ENCODE measurements at regions not wholly inside any gene's neighbourhood (a gene's known extent, or its start where the extent isn't known, plus 50 kb on each side); places are given as distances from the start of the nearest gene placed in this dataset.
"Not testable (repeated sequence)": the region's sequence is repeated elsewhere in the genome, so short reads cannot be mapped to it uniquely, and the experiment has no call there.

GRCh38 chr20:56765172-56766073 is 136.3 kb downstream of the TFAP2C start:
- in situ Hi-C loops (cut with HindIII; ENCODE audit: low sequenced_read_pairs), result no loop called here

GRCh38 chr20:56766528-56766927 is 137.4 kb downstream of the TFAP2C start:
- in situ Hi-C loops (cut with HindIII; ENCODE audit: low sequenced_read_pairs), result no loop called here

- in situ Hi-C loops (cut with HindIII; ENCODE audit: low sequenced_read_pairs), result no loop called here
Measured at GRCh38 chr20:56769921-56770600, 141.0 kb downstream of the TFAP2C start.

DNA sequence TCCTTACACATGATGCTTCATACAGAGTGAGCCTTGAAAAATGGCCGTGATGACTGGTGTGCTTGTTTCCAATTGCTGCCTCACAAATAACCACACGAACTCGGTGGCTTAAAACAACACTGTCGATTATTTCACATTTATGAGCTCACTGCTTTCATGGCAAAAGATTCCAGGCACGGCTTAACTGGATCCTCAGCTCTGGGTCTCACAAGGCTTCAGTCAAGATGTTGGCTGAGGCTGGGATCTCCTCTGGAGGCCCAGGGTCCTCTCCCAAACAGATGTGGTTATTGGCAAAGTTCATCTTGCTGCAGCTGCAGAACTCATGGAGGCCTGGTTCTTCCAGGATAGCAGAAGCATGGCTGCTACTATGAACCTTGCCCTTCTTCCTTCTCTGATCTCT is 144.6 kb downstream of the TFAP2C start:
- in situ Hi-C loops (cut with HindIII; ENCODE audit: low sequenced_read_pairs), result no loop called here

DNA sequence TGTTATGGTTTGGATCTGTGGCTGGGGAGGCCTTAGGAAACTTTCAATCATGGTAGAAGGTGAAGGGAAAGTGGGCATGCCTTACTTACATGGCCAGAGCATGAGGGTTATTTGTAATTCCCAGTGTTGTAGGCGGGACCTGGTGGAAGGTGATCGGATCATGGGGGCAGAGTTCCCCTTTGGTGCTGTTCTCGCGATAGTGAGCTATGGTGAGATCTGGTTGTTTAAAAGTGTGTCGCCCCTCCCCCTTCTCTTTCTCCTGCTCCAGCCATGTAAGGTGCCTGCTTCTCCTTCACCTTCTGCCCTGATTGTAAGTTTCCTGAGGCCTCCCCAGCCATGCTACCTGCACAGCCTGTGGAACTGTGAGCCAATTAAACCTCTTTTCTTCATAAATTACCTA is 145.8 kb downstream of the TFAP2C start:
- in situ Hi-C loops (cut with HindIII; ENCODE audit: low sequenced_read_pairs), result no loop called here

DNA sequence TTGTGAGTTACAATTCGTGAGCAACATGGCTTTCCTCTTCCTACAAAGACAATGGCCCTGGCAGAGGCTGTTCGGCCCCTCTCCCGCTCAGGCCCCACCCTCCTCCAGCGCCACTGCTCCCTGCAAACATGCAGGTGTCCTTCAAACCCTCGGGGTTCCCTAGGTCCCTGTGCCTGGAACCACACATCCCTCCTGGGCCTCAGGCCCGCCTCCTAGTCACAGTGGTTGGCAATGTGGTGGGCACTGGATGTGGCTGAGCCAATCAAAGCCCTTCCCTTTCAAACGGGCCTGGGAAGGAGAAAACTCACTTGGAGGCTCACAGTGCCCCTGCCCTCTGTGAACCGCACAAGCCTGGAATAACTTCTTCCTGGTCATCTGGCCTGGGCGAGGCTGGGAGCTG is 147.2 kb downstream of the TFAP2C start:
- in situ Hi-C loops (cut with HindIII; ENCODE audit: low sequenced_read_pairs), result no loop called here

GRCh38 chr20:56778765-56779195 is 149.7 kb downstream of the TFAP2C start:
- in situ Hi-C loops (cut with HindIII; ENCODE audit: low sequenced_read_pairs), result no loop called here

DNA sequence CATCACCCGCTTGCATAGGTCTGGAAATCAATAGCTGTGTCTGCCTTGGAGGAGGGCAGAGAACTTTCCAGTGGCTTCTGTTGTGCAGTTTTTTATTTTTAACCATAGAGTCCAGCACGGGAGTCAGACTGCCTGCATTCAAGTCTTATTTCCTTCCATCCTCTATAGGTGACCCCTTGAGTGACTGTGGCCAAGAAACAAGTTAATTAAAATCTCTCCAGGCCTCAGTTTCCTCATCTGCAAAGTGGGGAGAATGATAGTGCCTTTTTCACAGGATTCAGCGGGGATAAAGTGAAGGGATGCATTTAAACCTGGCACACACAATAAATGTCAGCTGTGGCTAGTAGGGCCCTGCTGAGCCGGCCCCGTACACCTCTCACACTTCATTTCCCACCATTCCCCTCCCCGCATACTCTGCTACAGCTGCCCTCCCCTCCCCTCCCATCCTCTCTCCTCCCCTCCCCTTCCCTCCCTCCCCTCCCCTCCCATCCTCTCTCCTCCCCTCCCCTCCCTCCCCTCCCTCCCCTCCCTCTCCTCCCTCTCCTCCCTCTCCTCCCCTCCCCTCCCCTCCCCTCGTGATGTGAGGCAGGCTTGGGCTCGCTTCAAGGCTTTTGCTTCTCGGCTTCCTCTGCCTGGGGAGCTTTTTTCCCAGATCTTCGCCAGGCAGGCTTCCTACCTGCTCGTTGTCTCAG is 150.5 kb downstream of the TFAP2C start:
- in situ Hi-C loops (cut with HindIII; ENCODE audit: low sequenced_read_pairs), result no loop called here

DNA sequence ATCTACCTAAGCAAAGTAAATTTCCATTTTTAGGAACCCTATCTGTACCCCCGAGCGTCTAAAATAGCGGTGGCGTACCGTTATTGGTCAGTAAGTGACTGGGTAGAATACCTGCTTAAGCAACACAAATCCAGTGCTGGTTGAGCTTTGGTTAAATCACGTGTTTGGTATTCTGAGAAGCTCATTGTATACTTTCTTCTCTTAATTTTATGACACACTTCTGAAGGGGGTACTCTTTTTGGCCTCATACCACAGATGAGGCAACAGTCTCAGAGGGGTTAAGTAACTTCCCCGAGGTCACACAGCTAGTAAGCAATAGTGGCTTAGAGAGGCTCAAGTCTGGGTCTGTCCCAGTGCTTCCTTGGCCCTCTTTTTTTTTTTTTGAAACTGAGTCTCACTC is 151.2 kb downstream of the TFAP2C start:
- in situ Hi-C loops (cut with HindIII; ENCODE audit: low sequenced_read_pairs), result no loop called here

- in situ Hi-C loops (cut with HindIII; ENCODE audit: low sequenced_read_pairs), result no loop called here
Measured at GRCh38 chr20:56781108-56781739, 152.1 kb downstream of the TFAP2C start.

- in situ Hi-C loops (cut with HindIII; ENCODE audit: low sequenced_read_pairs), result not testable (repeated sequence)
Measured at GRCh38 chr20:56781987-56782560, 153.0 kb downstream of the TFAP2C start.

DNA sequence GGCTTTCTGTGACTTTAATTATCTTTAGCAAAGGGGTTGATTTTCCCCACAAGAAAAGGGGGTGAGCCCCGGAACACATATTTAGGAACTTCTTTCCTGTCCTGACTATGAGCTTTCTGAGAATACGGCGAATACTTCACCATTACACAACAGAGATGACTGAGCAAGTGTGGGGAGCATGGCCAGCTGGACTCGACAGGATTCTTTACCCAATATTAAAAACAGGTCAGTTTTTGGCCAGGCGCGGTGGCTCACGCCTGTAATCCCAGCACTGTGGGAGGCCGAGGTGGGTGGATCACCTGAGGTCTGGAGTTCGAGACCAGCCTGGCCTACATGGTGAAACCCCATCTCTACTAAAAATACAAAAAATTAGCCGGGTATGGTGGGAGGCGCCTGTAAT is 153.7 kb downstream of the TFAP2C start:
- in situ Hi-C loops (cut with HindIII; ENCODE audit: low sequenced_read_pairs), result not testable (repeated sequence)

- in situ Hi-C loops (cut with HindIII; ENCODE audit: low sequenced_read_pairs), result no loop called here
Measured at GRCh38 chr20:56783826-56784225, 154.7 kb downstream of the TFAP2C start.

GRCh38 chr20:56786503-56786902 is 157.4 kb downstream of the TFAP2C start:
- in situ Hi-C loops (cut with HindIII; ENCODE audit: low sequenced_read_pairs), result no loop called here

DNA sequence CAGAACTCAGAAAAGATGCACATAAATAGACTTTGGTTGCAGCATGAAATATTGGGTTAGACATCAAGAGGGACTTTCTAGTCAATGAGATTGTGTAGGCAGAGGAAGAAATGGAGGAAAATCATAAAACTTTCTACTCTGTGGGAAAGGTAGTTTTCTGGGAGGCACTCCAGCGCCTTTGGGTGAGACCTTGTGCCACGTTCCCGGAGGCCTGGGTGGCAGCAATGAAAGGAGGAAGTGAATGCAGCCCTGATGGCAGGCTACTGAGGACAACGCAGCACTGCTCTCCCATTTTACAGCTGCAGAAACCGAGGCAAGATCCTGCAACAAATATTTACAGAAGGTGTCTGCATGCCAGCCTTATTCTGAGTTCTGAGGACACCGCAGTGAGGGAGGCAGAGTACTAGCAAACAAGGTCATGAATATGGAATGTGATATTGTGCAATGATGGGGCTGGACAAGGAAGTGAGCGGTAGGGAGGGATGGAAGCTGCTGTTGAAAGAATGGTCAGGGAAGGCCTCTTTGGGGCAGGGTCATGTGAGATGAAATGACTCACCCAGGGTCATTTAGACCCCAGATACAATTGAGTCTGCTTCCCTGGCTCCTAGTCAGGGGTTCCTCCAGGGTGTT is 159.1 kb downstream of the TFAP2C start:
- in situ Hi-C loops (cut with HindIII; ENCODE audit: low sequenced_read_pairs), result no loop called here

DNA sequence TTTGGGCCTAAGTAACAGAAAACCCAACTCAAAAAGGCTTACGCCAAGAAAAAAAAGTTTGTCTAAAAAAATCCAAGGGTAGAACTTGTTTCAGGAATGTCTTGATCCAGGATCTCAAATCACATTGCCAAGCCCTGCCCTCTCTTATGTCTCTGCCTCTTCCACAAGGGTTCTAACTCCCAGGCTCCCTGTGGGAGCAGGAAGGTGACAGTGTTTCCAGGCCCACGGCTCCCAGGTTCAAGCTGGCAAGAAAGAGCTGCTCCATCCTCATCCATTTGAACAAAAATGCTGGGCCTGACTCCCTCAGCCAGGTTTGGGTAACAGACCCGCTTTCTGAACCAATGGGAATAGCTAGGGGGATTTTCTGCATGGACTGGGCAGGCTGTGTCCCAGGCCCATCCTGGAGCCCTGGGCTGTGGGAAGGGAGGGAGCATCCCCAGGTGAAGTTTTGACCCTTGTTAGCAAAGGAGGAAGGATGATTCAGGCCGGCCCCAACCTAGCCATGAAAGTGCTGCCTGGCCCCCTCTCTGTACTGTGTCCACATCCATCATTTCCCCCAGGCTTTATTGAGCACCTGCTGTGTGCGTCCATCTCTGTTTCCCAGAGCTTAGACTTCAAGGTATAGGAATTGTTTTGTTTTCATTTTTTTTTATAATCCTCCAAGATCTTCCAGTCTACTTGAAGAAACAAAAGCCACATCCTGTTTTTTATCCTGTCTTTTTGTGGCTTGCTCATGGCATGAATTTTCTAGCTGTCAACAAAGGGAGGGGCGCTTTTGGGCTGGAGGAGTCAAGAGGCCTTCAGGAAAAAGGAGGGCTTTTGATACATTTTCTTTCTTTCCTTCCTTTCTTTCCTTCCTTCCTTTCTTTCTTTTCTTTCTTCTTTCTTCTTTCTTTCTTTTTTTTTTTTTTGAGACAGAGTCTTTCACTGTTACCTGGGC is 159.8 kb downstream of the TFAP2C start:
- in situ Hi-C loops (cut with HindIII; ENCODE audit: low sequenced_read_pairs), result no loop called here

DNA sequence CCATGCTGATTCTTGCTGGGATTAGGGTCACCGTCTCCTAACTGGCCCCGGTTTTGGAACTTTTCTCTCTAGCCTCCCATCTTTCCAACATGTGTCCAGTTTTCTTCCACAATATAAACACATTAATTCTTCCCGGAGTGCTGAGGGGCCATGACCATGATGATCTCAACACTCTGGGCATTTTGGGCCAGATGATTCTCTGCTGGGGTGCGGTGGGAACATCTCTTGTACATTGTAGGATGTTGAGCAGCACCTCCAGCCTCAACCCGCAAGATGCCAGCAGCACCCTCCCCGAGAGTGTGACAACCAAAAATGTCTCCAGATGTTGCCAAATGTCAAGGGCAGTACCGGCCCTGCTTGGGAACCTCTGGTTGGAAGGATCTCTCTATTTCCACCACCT is 164.8 kb downstream of the TFAP2C start:
- in situ Hi-C loops (cut with HindIII; ENCODE audit: low sequenced_read_pairs), result loop anchor here (10.0 kb wide), 1 partner anchor 191 kb away; no protein-coding TSS in a partner anchor

DNA sequence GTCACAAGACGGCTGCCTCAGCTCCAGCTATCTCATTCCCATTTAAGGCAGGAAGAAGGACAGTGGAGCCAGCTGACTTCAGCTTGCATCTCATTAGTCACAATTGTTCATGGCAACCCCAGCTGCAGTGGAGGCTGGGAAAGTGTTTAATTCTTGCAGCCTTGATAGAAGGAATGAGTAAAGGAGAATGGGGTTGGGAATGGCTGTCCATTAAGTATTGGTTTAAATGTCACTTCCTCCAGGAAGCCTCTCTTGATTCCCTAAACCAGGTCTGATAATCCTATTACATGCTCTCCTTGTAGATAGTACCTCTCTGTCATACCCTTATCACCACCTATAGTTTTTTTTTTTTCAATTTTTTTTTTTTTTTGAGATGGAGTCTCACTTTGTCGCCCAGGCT is 166.4 kb downstream of the TFAP2C start:
- in situ Hi-C loops (cut with HindIII; ENCODE audit: low sequenced_read_pairs), result loop anchor here (5.0 to 10.0 kb wide), 2 partner anchors 73 to 189 kb away; no protein-coding TSS in a partner anchor

GRCh38 chr20:56796345-56796744 is 167.2 kb downstream of the TFAP2C start:
- in situ Hi-C loops (cut with HindIII; ENCODE audit: low sequenced_read_pairs), result loop anchor here (5.0 to 10.0 kb wide), 2 partner anchors 74 to 188 kb away; no protein-coding TSS in a partner anchor
